IMR-90 (cell line): ENCODE measurements at regions not wholly inside any gene's neighbourhood (a gene's known extent, or its start where the extent isn't known, plus 50 kb on each side); places are given as distances from the start of the nearest gene placed in this dataset.

Experiments used
- ATAC-seq: fragments of 200-7000 bp; cut with Tn5 transposase; 2 replicates; pipeline ENCODE4 v1.9.1; 2020; ENCODE audit warnings: low read depth, mild to moderate bottlenecking, moderate library complexity
- BruUV-seq: library from RNA; stranded (reverse); fragments of 400-500 nt; replicated peaks from 2 replicates; lab custom pipeline; 2021; lab: Mats Ljungman, UMichigan
- CTCF ChIA-PET: fragments of 300-600 bp; formaldehyde crosslinking; extraction: SDS; loops from one replicate; lab custom pipeline; 2021; ENCODE audit warnings: antibody characterized with exemption; lab: Yijun Ruan, JAX
- POLR2A ChIA-PET: fragments of 300-600 bp; sonication (Branson Sonifier 250); formaldehyde crosslinking; loops from one replicate; lab custom pipeline; 2022; ENCODE audit warnings: antibody characterized with exemption; ENCODE audit not compliant: unreplicated experiment; lab: Charles Lee
- DNase-seq: peaks from one replicate; pipeline ENCODE4 v3.0.0; 2013
- H2AFZ ChIP-seq: replicated peaks from 2 replicates; pipeline ENCODE3; 2013; ENCODE audit warnings: low read length, mild to moderate bottlenecking; ENCODE audit not compliant: poor library complexity
- H2AK5ac ChIP-seq: 2 replicates; pipeline ENCODE4 v1.6.1; 2013; ENCODE audit warnings: low read depth, low read length, inconsistent platforms
- H2AK9ac ChIP-seq: replicated peaks from 2 replicates; pipeline ENCODE3; 2013; ENCODE audit warnings: mild to moderate bottlenecking, low read depth, low read length, moderate library complexity; ENCODE audit not compliant: poor library complexity
- H2BK120ac ChIP-seq: 2 replicates; pipeline ENCODE4 v1.6.1; 2013; ENCODE audit warnings: low read depth, low read length, inconsistent platforms
- H2BK15ac ChIP-seq: 3 replicates; pipeline ENCODE4 v1.6.1; 2013; ENCODE audit warnings: low read depth, low read length, inconsistent platforms
- H2BK20ac ChIP-seq: 2 replicates; pipeline ENCODE4 v1.6.1; 2013; ENCODE audit warnings: low read depth, mild to moderate bottlenecking, inconsistent platforms, low read length, moderate library complexity
- H2BK5ac ChIP-seq: 2 replicates; pipeline ENCODE4 v1.6.1; 2013; ENCODE audit warnings: mild to moderate bottlenecking, low read depth, low read length, inconsistent platforms; ENCODE audit not compliant: poor library complexity, severe bottlenecking
- H3K14ac ChIP-seq: replicated peaks from 2 replicates; pipeline ENCODE4 v1.6.1; 2013; ENCODE audit warnings: low read depth, low read length, inconsistent platforms
- H3K18ac ChIP-seq: 2 replicates; pipeline ENCODE4 v1.6.1; 2013; ENCODE audit warnings: low read depth, low read length, control low read depth
- H3K23ac ChIP-seq: 2 replicates; pipeline ENCODE4 v1.6.1; 2013; ENCODE audit warnings: low read depth, low read length, inconsistent platforms
- H3K27ac ChIP-seq: 2 replicates; pipeline ENCODE4 v1.5.1; 2013; ENCODE audit warnings: mild to moderate bottlenecking, control low read depth, low read length; ENCODE audit not compliant: insufficient read depth
- H3K27me3 ChIP-seq: 2 replicates; pipeline ENCODE4 v1.6.1; 2013; ENCODE audit warnings: low read length; ENCODE audit not compliant: control insufficient read depth, insufficient read depth
- H3K36me3 ChIP-seq: 2 replicates; pipeline ENCODE4 v1.6.1; 2013; ENCODE audit warnings: low read length, mixed read lengths; ENCODE audit not compliant: control insufficient read depth, insufficient read depth
- H3K4ac ChIP-seq: 2 replicates; pipeline ENCODE4 v1.6.1; 2013; ENCODE audit warnings: low read depth, low read length, inconsistent platforms
- H3K4me1 ChIP-seq: 2 replicates; pipeline ENCODE4 v1.6.1; 2013; ENCODE audit warnings: low read length, mixed read lengths; ENCODE audit not compliant: control insufficient read depth, insufficient read depth
- H3K4me2 ChIP-seq: 2 replicates; pipeline ENCODE4 v1.6.1; 2013; ENCODE audit warnings: low read depth, mild to moderate bottlenecking, control low read depth, low read length, moderate library complexity
- H3K4me3 ChIP-seq: 2 replicates; pipeline ENCODE4 v1.5.1; 2013; ENCODE audit warnings: low read depth, mild to moderate bottlenecking, control low read depth, low read length, moderate library complexity; ENCODE audit not compliant: insufficient read depth
- H3K56ac ChIP-seq: 2 replicates; pipeline ENCODE4 v1.6.1; 2013; ENCODE audit warnings: low read length, inconsistent platforms; ENCODE audit not compliant: insufficient read depth; ENCODE audit errors: extremely low read depth
- H3K79me1 ChIP-seq, 2 experiments: 2 replicates each; pipeline ENCODE4 v1.6.1; 2013; ENCODE audit warnings: low read length in 2 of 2, inconsistent platforms in 1 of 2, low read depth in 1 of 2
- H3K9ac ChIP-seq: 2 replicates; pipeline ENCODE4 v1.6.1; 2013; ENCODE audit warnings: low read depth, low read length, control low read depth
- H3K9me1 ChIP-seq: 2 replicates; pipeline ENCODE4 v1.6.1; 2013; ENCODE audit warnings: low read length, inconsistent platforms; ENCODE audit not compliant: insufficient read depth
- H3K9me3 ChIP-seq: 2 replicates; pipeline ENCODE4 v1.6.1; 2013; ENCODE audit warnings: low read length; ENCODE audit not compliant: control insufficient read depth, insufficient read depth
- H4K20me1 ChIP-seq: 2 replicates; pipeline ENCODE4 v1.6.1; 2013; ENCODE audit warnings: low read length, inconsistent platforms; ENCODE audit not compliant: insufficient read depth
- H4K5ac ChIP-seq: 2 replicates; pipeline ENCODE4 v1.6.1; 2013; ENCODE audit warnings: mild to moderate bottlenecking, low read depth, low read length, control low read depth
- H4K8ac ChIP-seq, 2 experiments: 2 replicates each; pipeline ENCODE4 v1.6.1; 2013; ENCODE audit warnings: low read depth in 2 of 2, low read length in 2 of 2, control low read depth in 1 of 2, inconsistent platforms in 1 of 2
- H4K91ac ChIP-seq: 2 replicates; pipeline ENCODE4 v1.6.1; 2013; ENCODE audit warnings: low read depth, low read length, inconsistent platforms; ENCODE audit not compliant: insufficient read depth
- BHLHE40 ChIP-seq: fragments of 150-350 bp; IDR thresholded peaks from 2 replicates; pipeline ENCODE4 v1.6.1; 2016; ENCODE audit warnings: mild to moderate bottlenecking, low read depth, low read length
- CEBPB ChIP-seq: IDR thresholded peaks from 2 replicates; pipeline ENCODE4 v1.6.1; 2012; ENCODE audit warnings: low read depth, low read length, improper control_type of control experiment
- CHD1 ChIP-seq: IDR thresholded peaks from 2 replicates; pipeline ENCODE4 v1.6.1; 2012; ENCODE audit warnings: low read depth, low read length, improper control_type of control experiment
- CTCF ChIP-seq: conservative IDR thresholded peaks from 2 replicates; pipeline ENCODE4 v1.5.1; 2012; ENCODE audit warnings: mild to moderate bottlenecking, low read depth, low read length, improper control_type of control experiment
- FOS ChIP-seq: fragments of 150-350 bp; IDR thresholded peaks from 2 replicates; pipeline ENCODE4 v1.6.1; 2016; ENCODE audit warnings: low read depth, low read length
- MAFK ChIP-seq: IDR thresholded peaks from 2 replicates; pipeline ENCODE4 v1.6.1; 2012; ENCODE audit warnings: low read depth, low read length, improper control_type of control experiment
- MAZ ChIP-seq: IDR thresholded peaks from 2 replicates; pipeline ENCODE4 v1.6.1; 2012; ENCODE audit warnings: low read depth, mild to moderate bottlenecking, low read length, improper control_type of control experiment, moderate library complexity, borderline replicate concordance
- NFE2L2 ChIP-seq: fragments of 150-350 bp; IDR thresholded peaks from 2 replicates; pipeline ENCODE4 v1.6.1; 2016; ENCODE audit warnings: low read depth, mild to moderate bottlenecking, low read length
- POLR2A ChIP-seq: IDR thresholded peaks from 2 replicates; pipeline ENCODE4 v1.6.1; 2012; ENCODE audit warnings: mild to moderate bottlenecking, low read depth, low read length
- RAD21 ChIP-seq: IDR thresholded peaks from 2 replicates; pipeline ENCODE4 v1.6.1; 2012; ENCODE audit warnings: low read length, improper control_type of control experiment
- RCOR1 ChIP-seq: IDR thresholded peaks from 2 replicates; pipeline ENCODE4 v1.6.1; 2012; ENCODE audit warnings: mild to moderate bottlenecking, low read length, improper control_type of control experiment; ENCODE audit not compliant: insufficient replicate concordance
- RFX5 ChIP-seq: IDR thresholded peaks from 2 replicates; pipeline ENCODE4 v1.8.0; 2012; ENCODE audit warnings: low read depth, mild to moderate bottlenecking, low read length, moderate library complexity
- SMC3 ChIP-seq: fragments of 150-350 bp; IDR thresholded peaks from 2 replicates; pipeline ENCODE4 v1.6.1; 2016; ENCODE audit warnings: low read depth, mild to moderate bottlenecking, antibody characterized with exemption, low read length, moderate library complexity
- WGBS, 2 experiments: methylation state at CpG; one replicate each; pipeline versions ENCODE4 v1.1.5 to v1.1.7; 2013; ENCODE audit warnings: missing lambda C conversion rate in 2 of 2; ENCODE audit not compliant: insufficient read length in 1 of 2; ENCODE audit errors: extremely low coverage in 2 of 2; 5-methylcytosine and 5-hydroxymethylcytosine counted together
- dilution Hi-C: fragments of 300-500 bp; cut with HindIII; formaldehyde crosslinking; loops from one replicate; pipeline ENCODE4 v1.14.3; 2018; ENCODE audit warnings: low sequenced_read_pairs; ENCODE audit not compliant: unreplicated experiment
- in situ Hi-C: fragments of 300-500 bp; cut with MboI; formaldehyde crosslinking; loops from 3 replicates; pipeline ENCODE4 v1.14.3; 2019; ENCODE audit warnings: low sequenced_read_pairs, inconsistent platforms, mixed read lengths
- intact Hi-C: fragments of 100-400 bp; cut with micrococcal nuclease; formaldehyde crosslinking; loops from 2 replicates; pipeline ENCODE4 v1.10.0; 2022
- TF ChIP-seq, protein P1 (sequence below): fragments of 150-350 bp; IDR thresholded peaks from 2 replicates; pipeline ENCODE4 v1.6.1; 2016; ENCODE audit warnings: low read depth, mild to moderate bottlenecking, low read length, moderate library complexity, borderline replicate concordance
- TF ChIP-seq, protein P2 (sequence below): fragments of 150-350 bp; IDR thresholded peaks from 2 replicates; pipeline ENCODE4 v1.6.1; 2017; ENCODE audit warnings: mild to moderate bottlenecking, antibody characterized with exemption, low read length, low read depth

GRCh38 chr7:22934473-22935065 is 79.4 kb downstream of the HYCC1 start:
- Histone ChIP-seq H4K91ac (no peak overlapping the region), H2AK5ac (no peak overlapping the region), H2AK9ac (no peak overlapping the region), H2BK120ac (0 out of 2 replicates have a peak overlapping the region, but pooled peaks have one; percentile 4), H2BK5ac (peak overlapping the region; percentile 43), H3K9ac (peak overlapping the region; percentile 19; the same call in 1 of the 2 replicates), H4K8ac (peak overlapping the region in 1 of 2 experiments; percentile 43; a peak in 2 of 4 replicates), H3K4me1 (peaks cover 8% of the 10 kb centered on the region), H3K56ac (no peak overlapping the region), H3K36me3 (0 out of 2 replicates have a peak, but pooled peaks cover under 1% of the 10 kb centered on the region), H3K4me3 (no peak overlapping the region), H2AFZ (no peak overlapping the region), H3K18ac (peak overlapping the region; percentile 36; the same call in 1 of the 2 replicates), H2BK15ac (0 out of 3 replicates have a peak overlapping the region, but pooled peaks have one; percentile 38), H3K79me1 (no peaks in the 10 kb centered on the region), H3K9me3 (no peaks in the 10 kb centered on the region), H2BK20ac (no peak overlapping the region), H3K27me3 (no peaks in the 10 kb centered on the region), H4K5ac (no peak overlapping the region; the same call in 1 of the 2 replicates), H3K27ac (peak overlapping the region; percentile 29; the same call in 1 of the 2 replicates), H4K20me1 (no peaks in the 10 kb centered on the region), H3K23ac (peak overlapping the region; percentile 10; the same call in 1 of the 2 replicates), H3K9me1 (no peaks in the 10 kb centered on the region), H3K4ac (0 out of 2 replicates have a peak overlapping the region, but pooled peaks have one; percentile 8), H3K14ac (peak overlapping the region; percentile 29), H3K4me2 (peak overlapping the region; percentile 30; the same call in 1 of the 2 replicates)
- no TSS peak for BruUV-seq
- CTCF ChIA-PET, result no interaction called here
- DNase-seq (peak; percentile 69), ATAC-seq (peak; percentile 56)
- in situ Hi-C loops, result no loop called here
- POLR2A ChIA-PET, result no interaction called here
- WGBS, 2 experiments, result no CpG with 5 or more reads among the region's 4 CpGs
- intact Hi-C loops, result loop anchor here (5.0 kb wide), 2 partner anchors 67 to 372 kb away; no protein-coding TSS in a partner anchor
- dilution Hi-C loops, result no loop called here
- TF ChIP-seq SMC3 (no peak), POLR2A (no peak), NFE2L2 (no peak), RAD21 (no peak), MAFK (no peak), CTCF (no peak), BHLHE40 (no peak), CEBPB (no peak), FOS (no peak), RCOR1 (no peak), MAZ (no peak), CHD1 (no peak), RFX5 (no peak)
- TF ChIP-seq, protein P1, sequence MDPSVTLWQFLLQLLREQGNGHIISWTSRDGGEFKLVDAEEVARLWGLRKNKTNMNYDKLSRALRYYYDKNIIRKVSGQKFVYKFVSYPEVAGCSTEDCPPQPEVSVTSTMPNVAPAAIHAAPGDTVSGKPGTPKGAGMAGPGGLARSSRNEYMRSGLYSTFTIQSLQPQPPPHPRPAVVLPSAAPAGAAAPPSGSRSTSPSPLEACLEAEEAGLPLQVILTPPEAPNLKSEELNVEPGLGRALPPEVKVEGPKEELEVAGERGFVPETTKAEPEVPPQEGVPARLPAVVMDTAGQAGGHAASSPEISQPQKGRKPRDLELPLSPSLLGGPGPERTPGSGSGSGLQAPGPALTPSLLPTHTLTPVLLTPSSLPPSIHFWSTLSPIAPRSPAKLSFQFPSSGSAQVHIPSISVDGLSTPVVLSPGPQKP, result no peak
- TF ChIP-seq, protein P2, sequence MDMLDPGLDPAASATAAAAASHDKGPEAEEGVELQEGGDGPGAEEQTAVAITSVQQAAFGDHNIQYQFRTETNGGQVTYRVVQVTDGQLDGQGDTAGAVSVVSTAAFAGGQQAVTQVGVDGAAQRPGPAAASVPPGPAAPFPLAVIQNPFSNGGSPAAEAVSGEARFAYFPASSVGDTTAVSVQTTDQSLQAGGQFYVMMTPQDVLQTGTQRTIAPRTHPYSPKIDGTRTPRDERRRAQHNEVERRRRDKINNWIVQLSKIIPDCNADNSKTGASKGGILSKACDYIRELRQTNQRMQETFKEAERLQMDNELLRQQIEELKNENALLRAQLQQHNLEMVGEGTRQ, result no peak
